Breast epithelium (tissue), 3 donors: ENCODE measurements at regions not wholly inside any gene's neighbourhood (a gene's known extent, or its start where the extent isn't known, plus 50 kb on each side); places are given as distances from the start of the nearest gene placed in this dataset.
"Not testable (repeated sequence)": the region's sequence is repeated elsewhere in the genome, so short reads cannot be mapped to it uniquely, and the experiment has no call there.

Experiments used
- POLR2A ChIP-seq: fragments of 450-650 bp; IDR thresholded peaks from one replicate; pipeline ENCODE4 v1.6.1; 2016; ENCODE audit warnings: antibody characterized with exemption, mild to moderate bottlenecking, moderate library complexity
- POLR2AphosphoS5 ChIP-seq, 3 donors: sonication (generic); formaldehyde crosslinking; IDR thresholded peaks; one replicate each; pipeline ENCODE4 v1.6.1; 2017; ENCODE audit warnings: antibody characterized with exemption in 3 of 3

DNA sequence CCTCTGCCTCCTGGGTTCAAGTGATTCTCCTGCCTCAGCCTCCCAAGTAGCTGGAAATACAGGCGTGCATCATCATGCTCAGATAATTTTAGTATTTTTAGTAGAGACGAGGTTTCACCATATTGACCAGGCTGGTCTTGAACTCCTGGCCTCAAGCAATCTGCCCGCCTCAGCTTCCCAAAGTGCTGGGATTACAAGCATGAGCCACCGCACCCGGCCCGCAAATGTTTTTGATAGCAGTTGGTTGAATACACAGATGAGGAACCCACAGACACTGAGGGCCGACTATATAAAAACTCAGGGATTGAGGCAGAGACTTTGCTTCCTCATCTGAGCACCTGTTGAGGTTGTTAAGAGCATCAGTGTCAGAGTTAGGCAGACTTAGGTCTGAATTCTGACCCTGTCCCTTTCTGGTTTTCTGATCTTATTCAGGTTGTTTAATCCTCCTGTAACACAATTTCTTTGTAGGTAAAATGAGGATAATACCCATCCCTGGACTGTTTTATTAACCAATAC, 84.7 kb downstream of the ZFP36L2 start:
- TF ChIP-seq POLR2AphosphoS5 (IDR thresholded peaks at IDR 0.05); POLR2A: not testable (repeated sequence)
